GM23248 (cell line): ENCODE measurements at regions not wholly inside any gene's neighbourhood (a gene's known extent, or its start where the extent isn't known, plus 50 kb on each side); places are given as distances from the start of the nearest gene placed in this dataset.
A peak's percentile ranks its signal among the peaks of the same experiment; 100 is the strongest.

Experiments
- DNase-seq: peaks from one replicate; pipeline ENCODE4 v3.0.0-alpha.2; 2015
- H2AFZ ChIP-seq: fragments of 200-600 bp; sonication (generic); 2 replicates; pipeline ENCODE4 v1.6.1; 2016; ENCODE audit warnings: antibody characterized with exemption
- H3F3A ChIP-seq: fragments of 200-600 bp; sonication (generic); 2 replicates; pipeline ENCODE4 v1.6.1; 2016; ENCODE audit warnings: mild to moderate bottlenecking, antibody characterized with exemption, mixed run types; ENCODE audit not compliant: insufficient read depth
- H3K27ac ChIP-seq: fragments of 200-600 bp; sonication (generic); 2 replicates; pipeline ENCODE4 v1.5.1; 2016; ENCODE audit warnings: mild to moderate bottlenecking
- H3K27me3 ChIP-seq: fragments of 200-600 bp; sonication (generic); replicated peaks from 2 replicates; pipeline ENCODE4 v1.6.1; 2016; ENCODE audit warnings: mild to moderate bottlenecking; ENCODE audit not compliant: insufficient read depth
- H3K36me3 ChIP-seq: fragments of 200-600 bp; sonication (generic); 2 replicates; pipeline ENCODE4 v1.6.1; 2016; ENCODE audit warnings: low read depth, mild to moderate bottlenecking
- H3K4me1 ChIP-seq: fragments of 200-600 bp; sonication (generic); 2 replicates; pipeline ENCODE4 v1.6.1; 2016; ENCODE audit warnings: mild to moderate bottlenecking; ENCODE audit not compliant: insufficient read depth
- H3K4me2 ChIP-seq: fragments of 200-600 bp; sonication (generic); one replicate; pipeline ENCODE4 v1.6.1; 2016; ENCODE audit warnings: mild to moderate bottlenecking; ENCODE audit not compliant: unreplicated experiment
- H3K4me3 ChIP-seq: fragments of 200-600 bp; sonication (generic); 2 replicates; pipeline ENCODE4 v1.5.1; 2016; ENCODE audit warnings: mild to moderate bottlenecking
- H3K79me2 ChIP-seq: fragments of 200-600 bp; sonication (generic); 2 replicates; pipeline ENCODE4 v1.6.1; 2016; ENCODE audit warnings: mild to moderate bottlenecking; ENCODE audit not compliant: insufficient read depth
- H3K9ac ChIP-seq: fragments of 200-600 bp; sonication (generic); 2 replicates; pipeline ENCODE4 v1.6.1; 2016; ENCODE audit warnings: mild to moderate bottlenecking
- H3K9me2 ChIP-seq: fragments of 200-600 bp; sonication (generic); 2 replicates; pipeline ENCODE4 v1.6.1; 2016; ENCODE audit warnings: mixed run types, mild to moderate bottlenecking, moderate library complexity; ENCODE audit not compliant: insufficient read depth
- H3K9me3 ChIP-seq: fragments of 200-600 bp; sonication (generic); one replicate; pipeline ENCODE4 v1.6.1; 2017; ENCODE audit warnings: low read depth
- H4K20me1 ChIP-seq: fragments of 200-600 bp; sonication (generic); 2 replicates; pipeline ENCODE4 v1.6.0; 2016; ENCODE audit not compliant: insufficient read depth
- EZH2 ChIP-seq: fragments of 200-600 bp; sonication (generic); IDR thresholded peaks from 2 replicates; pipeline ENCODE4 v1.6.1; 2018; ENCODE audit warnings: antibody characterized with exemption, mild to moderate bottlenecking; ENCODE audit not compliant: insufficient read depth, poor library complexity, severe bottlenecking
- EZH2phosphoT487 ChIP-seq: fragments of 200-600 bp; sonication (generic); IDR thresholded peaks from 2 replicates; pipeline ENCODE4 v1.6.1; 2018; ENCODE audit warnings: antibody characterized with exemption, moderate library complexity, mild to moderate bottlenecking, low read depth; ENCODE audit not compliant: insufficient read depth
- WGBS, 2 experiments: methylation state at CpG; one replicate each; pipeline ENCODE4 v1.1.6; 2015 to 2017; ENCODE audit warnings: low lambda C conversion rate in 2 of 2, low coverage in 1 of 2; ENCODE audit errors: missing lambda C conversion rate in 2 of 2; 5-methylcytosine and 5-hydroxymethylcytosine counted together
- in situ Hi-C: fragments of 300-500 bp; cut with MboI; formaldehyde crosslinking; loops from 2 replicates; pipeline ENCODE4 v1.15.0; 2020

DNA sequence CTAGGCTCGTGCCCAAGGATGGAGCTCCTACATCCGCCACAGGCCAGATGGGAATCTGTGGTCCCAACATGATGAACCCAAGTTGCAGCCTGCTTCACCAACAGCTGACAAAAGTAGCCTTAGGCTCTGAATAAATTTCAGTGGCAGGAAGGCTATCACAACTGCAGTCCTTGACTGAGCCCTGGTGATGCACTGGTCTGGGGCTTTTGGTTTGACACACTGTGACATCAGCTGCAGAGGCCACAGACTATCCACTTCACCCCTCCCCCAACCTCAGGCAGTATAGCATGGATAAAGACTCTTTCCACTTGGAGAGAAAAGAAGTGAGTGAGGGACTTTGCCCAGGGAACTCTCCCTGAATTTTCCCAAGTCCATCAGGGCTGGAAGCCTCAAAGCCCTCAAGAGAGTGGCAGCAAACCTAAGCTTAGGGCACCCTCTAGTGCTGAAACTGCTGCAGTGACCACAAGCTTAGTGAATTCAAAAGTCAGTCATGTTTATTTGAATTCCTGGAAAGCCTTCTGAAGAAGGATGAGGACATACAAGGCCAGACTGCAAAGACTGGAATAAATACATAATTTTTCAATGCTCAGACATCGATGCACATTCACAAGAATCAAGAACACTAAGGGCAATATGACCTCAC lies 135.0 kb upstream of the TENT5D start:
- Histone ChIP-seq H3K36me3 (no peaks in the 10 kb centered on the region), H2AFZ (no peak overlapping the region), H3K9ac (no peak overlapping the region), H4K20me1 (no peaks in the 10 kb centered on the region), H3K9me3 (no peaks in the 10 kb centered on the region), H3K9me2 (no peaks in the 10 kb centered on the region), H3K27me3 (no peaks in the 10 kb centered on the region), H3K79me2 (no peaks in the 10 kb centered on the region), H3K4me2 (no peak overlapping the region), H3F3A (no peaks in the 10 kb centered on the region), H3K4me1 (no peaks in the 10 kb centered on the region), H3K4me3 (no peak overlapping the region), H3K27ac (no peak overlapping the region)
- in situ Hi-C loops: loop anchor here (25.0 kb wide), 1 partner anchor 302 kb away; no protein-coding TSS in a partner anchor
- TF ChIP-seq EZH2phosphoT487 (no peak), EZH2 (no peak)
- 13 to 29% methylated on average over 3 of the region's 3 CpGs for WGBS, 2 experiments
- DNase-seq: peak; percentile 26

DNA sequence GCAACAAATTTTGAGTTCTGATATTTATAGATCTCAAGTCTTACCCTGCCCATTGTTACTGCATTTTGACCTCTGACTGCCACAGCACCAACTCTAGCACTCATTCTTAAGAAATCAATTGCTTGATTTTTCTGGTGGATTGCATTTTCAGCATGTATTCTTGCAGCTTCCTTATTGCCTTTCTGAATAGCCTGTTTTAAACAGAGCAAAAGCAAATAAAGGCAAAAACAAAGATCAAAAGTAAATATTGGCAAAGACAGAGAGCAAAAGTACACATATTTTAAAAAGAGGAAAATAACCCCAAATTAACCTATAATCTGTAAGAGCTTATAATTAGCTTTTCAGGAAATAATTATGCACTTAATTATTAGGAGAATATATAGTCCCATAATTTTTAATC lies 129.4 kb upstream of the TENT5D start:
- no peak overlapping the region for H3K4me3 ChIP-seq
- TF ChIP-seq EZH2: no peak
- no peak for TF ChIP-seq EZH2phosphoT487
- H3K27ac ChIP-seq: no peak overlapping the region
- H3F3A ChIP-seq: no peaks in the 10 kb centered on the region
- no peaks in the 10 kb centered on the region for H3K36me3 ChIP-seq
- no peak overlapping the region for H3K9ac ChIP-seq
- H3K27me3 ChIP-seq: no peaks in the 10 kb centered on the region
- no peaks in the 10 kb centered on the region for H3K4me1 ChIP-seq
- H2AFZ ChIP-seq: no peak overlapping the region
- no peak for DNase-seq
- H3K79me2 ChIP-seq: no peaks in the 10 kb centered on the region
- H3K9me2 ChIP-seq: no peaks in the 10 kb centered on the region
- in situ Hi-C loops: loop anchor here (25.0 kb wide), 1 partner anchor 296 kb away; no protein-coding TSS in a partner anchor
- no peaks in the 10 kb centered on the region for H4K20me1 ChIP-seq
- H3K4me2 ChIP-seq: no peak overlapping the region
- no peaks in the 10 kb centered on the region for H3K9me3 ChIP-seq

DNA sequence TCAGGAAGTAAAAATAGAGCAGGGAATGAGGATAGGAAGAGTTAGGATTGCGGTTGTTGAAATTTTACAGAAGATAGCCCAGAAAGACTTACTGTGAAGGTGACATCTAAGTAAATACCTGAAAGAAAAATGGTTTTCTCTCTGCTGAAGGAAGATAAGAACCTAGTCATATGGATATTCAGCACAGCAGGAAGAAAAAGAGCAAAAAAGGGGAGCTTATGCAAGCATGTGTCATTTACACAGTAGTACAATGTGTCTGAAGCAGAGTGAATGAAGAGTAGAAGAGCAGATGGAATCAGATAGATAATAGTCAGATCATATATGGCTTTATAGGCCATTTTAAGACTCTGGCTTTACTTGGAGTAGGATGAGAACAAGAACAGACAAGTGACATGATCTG lies 126.9 kb upstream of the TENT5D start:
- Histone ChIP-seq H3K9me3 (no peaks in the 10 kb centered on the region), H3K27me3 (no peaks in the 10 kb centered on the region), H3K4me2 (no peak overlapping the region), H3K27ac (no peak overlapping the region), H4K20me1 (no peaks in the 10 kb centered on the region), H3K79me2 (no peaks in the 10 kb centered on the region), H3K36me3 (no peaks in the 10 kb centered on the region), H3F3A (no peaks in the 10 kb centered on the region), H3K4me3 (no peak overlapping the region), H3K9ac (no peak overlapping the region), H2AFZ (no peak overlapping the region), H3K9me2 (no peaks in the 10 kb centered on the region), H3K4me1 (no peaks in the 10 kb centered on the region)
- in situ Hi-C loops: loop anchor here (25.0 kb wide), 1 partner anchor 294 kb away; no protein-coding TSS in a partner anchor
- TF ChIP-seq EZH2: no peak
- no peak for DNase-seq
- WGBS, 2 experiments: 0 to 5% methylated on average over 1 of the region's 1 CpG

DNA sequence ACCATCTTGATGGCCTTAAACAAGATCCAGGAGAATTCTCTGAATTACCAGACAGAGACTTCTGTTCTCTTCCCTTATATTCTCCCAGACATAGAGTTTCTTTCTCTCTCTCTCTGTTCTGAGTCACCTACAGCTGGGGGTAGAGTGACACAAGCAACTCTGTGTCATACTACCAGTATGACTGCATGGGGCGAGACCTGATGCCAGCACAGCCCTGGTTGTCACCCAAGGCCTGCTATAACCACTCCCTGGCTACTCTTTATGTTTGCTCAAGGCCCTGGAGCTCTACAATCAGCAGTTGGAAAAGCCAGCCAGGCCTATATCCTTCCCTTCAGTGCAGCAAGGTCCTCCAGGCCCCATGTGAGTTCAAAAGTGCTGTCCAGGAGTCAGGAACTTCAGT lies 114.2 kb upstream of the TENT5D start:
- Histone ChIP-seq H2AFZ (no peak overlapping the region), H3K36me3 (no peaks in the 10 kb centered on the region), H3K4me2 (no peak overlapping the region), H3K9me2 (no peaks in the 10 kb centered on the region), H3K9me3 (no peaks in the 10 kb centered on the region), H3F3A (no peaks in the 10 kb centered on the region), H3K4me1 (no peaks in the 10 kb centered on the region), H3K79me2 (no peaks in the 10 kb centered on the region), H3K4me3 (no peak overlapping the region), H3K9ac (no peak overlapping the region), H3K27me3 (no peaks in the 10 kb centered on the region), H3K27ac (no peak overlapping the region), H4K20me1 (no peaks in the 10 kb centered on the region)
- in situ Hi-C loops: loop anchor here (25.0 kb wide), 1 partner anchor 106 kb away; the partner anchor contains the start of gene TENT5D
- 6 to 14% methylated on average over 1 of the region's 1 CpG for WGBS, 2 experiments
- TF ChIP-seq EZH2 (no peak), EZH2phosphoT487 (no peak)
- DNase-seq: no peak
